Large intestine (tissue), 3 donors: ENCODE measurements at regions not wholly inside any gene's neighbourhood (a gene's known extent, or its start where the extent isn't known, plus 50 kb on each side); places are given as distances from the start of the nearest gene placed in this dataset.

Source experiments
- DNase-seq, 2 donors: peaks; one replicate each; pipeline versions ENCODE4 v3.0.0 to v3.0.0-alpha.2; 2013
- H3K27ac ChIP-seq: one replicate; pipeline ENCODE4 v1.5.1; 2013; ENCODE audit warnings: low read length
- H3K27me3 ChIP-seq: 2 replicates; pipeline ENCODE4 v1.6.1; 2013; ENCODE audit warnings: low read length; ENCODE audit not compliant: control insufficient read depth, insufficient read depth
- H3K36me3 ChIP-seq: 2 replicates; pipeline ENCODE4 v1.6.1; 2013; ENCODE audit warnings: low read length; ENCODE audit not compliant: control insufficient read depth, insufficient read depth
- H3K4me1 ChIP-seq: one replicate; pipeline ENCODE4 v1.6.1; 2013; ENCODE audit warnings: low read length; ENCODE audit not compliant: control insufficient read depth, insufficient read depth
- H3K4me3 ChIP-seq: one replicate; pipeline ENCODE4 v1.5.1; 2013; ENCODE audit warnings: low read length
- H3K9me3 ChIP-seq: one replicate; pipeline ENCODE4 v1.6.1; 2013; ENCODE audit warnings: mild to moderate bottlenecking, low read depth, low read length, moderate library complexity; ENCODE audit not compliant: control insufficient read depth
- WGBS: methylation state at CpG from one replicate; pipeline ENCODE4 v1.1.5; 2013; ENCODE audit warnings: low lambda C conversion rate; ENCODE audit not compliant: insufficient coverage; 5-methylcytosine and 5-hydroxymethylcytosine counted together

- Histone ChIP-seq H3K4me3 (no peak overlapping the region), H3K27ac (no peak overlapping the region), H3K27me3 (peaks cover 3% of the 10 kb centered on the region), H3K9me3 (no peaks in the 10 kb centered on the region), H3K4me1 (no peaks in the 10 kb centered on the region), H3K36me3 (no peaks in the 10 kb centered on the region)
- no CpG with 5 or more reads among the region's 4 CpGs for WGBS
- no peak for DNase-seq
Measured at GRCh38 chr5:175290379-175290778, 153.6 kb downstream of the DRD1 start.

GRCh38 chr5:175288048-175288621 lies 155.8 kb downstream of the DRD1 start:
- Histone ChIP-seq H3K4me3 (no peak overlapping the region), H3K27ac (no peak overlapping the region), H3K27me3 (no peaks in the 10 kb centered on the region), H3K9me3 (no peaks in the 10 kb centered on the region), H3K36me3 (no peaks in the 10 kb centered on the region), H3K4me1 (peaks cover 7% of the 10 kb centered on the region)
- WGBS: no CpG with 5 or more reads among the region's 9 CpGs
- no peak for DNase-seq

- no peak overlapping the region for H3K27ac ChIP-seq
- peaks cover 16% of the 10 kb centered on the region for H3K4me1 ChIP-seq
- no peak overlapping the region for H3K4me3 ChIP-seq
- no CpG with 5 or more reads among the region's 8 CpGs for WGBS
- DNase-seq: no peak
- H3K36me3 ChIP-seq: no peaks in the 10 kb centered on the region
- H3K27me3 ChIP-seq: no peaks in the 10 kb centered on the region
- H3K9me3 ChIP-seq: no peaks in the 10 kb centered on the region
Measured at GRCh38 chr5:175286981-175287380, 157.0 kb downstream of the DRD1 start.

GRCh38 chr5:175285261-175285660 lies 158.7 kb downstream of the DRD1 start:
- peaks cover 16% of the 10 kb centered on the region for H3K4me1 ChIP-seq
- H3K27ac ChIP-seq: no peak overlapping the region
- H3K9me3 ChIP-seq: no peaks in the 10 kb centered on the region
- H3K27me3 ChIP-seq: no peaks in the 10 kb centered on the region
- H3K36me3 ChIP-seq: no peaks in the 10 kb centered on the region
- DNase-seq: peak; percentile 11 to 40
- H3K4me3 ChIP-seq: no peak overlapping the region

- DNase-seq: no peak
- Histone ChIP-seq H3K36me3 (no peaks in the 10 kb centered on the region), H3K4me1 (peaks cover 16% of the 10 kb centered on the region), H3K27me3 (no peaks in the 10 kb centered on the region), H3K27ac (no peak overlapping the region), H3K9me3 (no peaks in the 10 kb centered on the region), H3K4me3 (no peak overlapping the region)
- whole genome bisulfite sequencing: 60% methylated on average over 1 of the region's 2 CpGs
Measured at GRCh38 chr5:175284806-175285205, 159.2 kb downstream of the DRD1 start.

- DNase-seq: peak; percentile 67 to 90
- peaks cover 16% of the 10 kb centered on the region for H3K4me1 ChIP-seq
- H3K36me3 ChIP-seq: no peaks in the 10 kb centered on the region
- no peak overlapping the region for H3K4me3 ChIP-seq
- peak overlapping the region; percentile 39 for H3K27ac ChIP-seq
- H3K9me3 ChIP-seq: no peaks in the 10 kb centered on the region
- no CpG with 5 or more reads among the region's 1 CpG for WGBS
- H3K27me3 ChIP-seq: no peaks in the 10 kb centered on the region
Measured at GRCh38 chr5:175282611-175283225, 161.3 kb downstream of the DRD1 start.

- DNase-seq: no peak
- H3K27ac ChIP-seq: no peak overlapping the region
- H3K9me3 ChIP-seq: no peaks in the 10 kb centered on the region
- H3K4me1 ChIP-seq: peaks cover 16% of the 10 kb centered on the region
- no peak overlapping the region for H3K4me3 ChIP-seq
- H3K36me3 ChIP-seq: no peaks in the 10 kb centered on the region
- no CpG with 5 or more reads among the region's 2 CpGs for WGBS
- no peaks in the 10 kb centered on the region for H3K27me3 ChIP-seq
Measured at GRCh38 chr5:175281714-175282113, 162.3 kb downstream of the DRD1 start.

GRCh38 chr5:175281257-175281656 lies 162.7 kb downstream of the DRD1 start:
- H3K27me3 ChIP-seq: no peaks in the 10 kb centered on the region
- WGBS: no CpG with 5 or more reads among the region's 4 CpGs
- no peak overlapping the region for H3K27ac ChIP-seq
- H3K4me1 ChIP-seq: peaks cover 16% of the 10 kb centered on the region
- no peak for DNase-seq
- H3K4me3 ChIP-seq: no peak overlapping the region
- no peaks in the 10 kb centered on the region for H3K9me3 ChIP-seq
- no peaks in the 10 kb centered on the region for H3K36me3 ChIP-seq

- Histone ChIP-seq H3K4me3 (no peak overlapping the region), H3K27ac (no peak overlapping the region), H3K4me1 (peaks cover 16% of the 10 kb centered on the region), H3K9me3 (no peaks in the 10 kb centered on the region), H3K36me3 (no peaks in the 10 kb centered on the region), H3K27me3 (no peaks in the 10 kb centered on the region)
- DNase-seq: no peak
- 100% methylated on average over 1 of the region's 3 CpGs for WGBS
Measured at GRCh38 chr5:175279506-175279905, 164.5 kb downstream of the DRD1 start.

- no peaks in the 10 kb centered on the region for H3K4me1 ChIP-seq
- H3K9me3 ChIP-seq: no peaks in the 10 kb centered on the region
- no peaks in the 10 kb centered on the region for H3K27me3 ChIP-seq
- DNase-seq: no peak
- no peaks in the 10 kb centered on the region for H3K36me3 ChIP-seq
- no peak overlapping the region for H3K27ac ChIP-seq
- no peak overlapping the region for H3K4me3 ChIP-seq
- 92% methylated on average over 2 of the region's 5 CpGs for WGBS
Measured at GRCh38 chr5:175275748-175276147, 168.2 kb downstream of the DRD1 start.

- Histone ChIP-seq H3K27ac (no peak overlapping the region), H3K36me3 (no peaks in the 10 kb centered on the region), H3K9me3 (no peaks in the 10 kb centered on the region), H3K4me1 (no peaks in the 10 kb centered on the region), H3K27me3 (no peaks in the 10 kb centered on the region), H3K4me3 (no peak overlapping the region)
- WGBS: no CpG with 5 or more reads among the region's 4 CpGs
- DNase-seq: no peak
Measured at GRCh38 chr5:175275097-175275496, 168.9 kb downstream of the DRD1 start.
